ENCODE measurements at regions not wholly inside any gene's neighbourhood (a gene's known extent, or its start where the extent isn't known, plus 50 kb on each side); places are given as distances from the start of the nearest gene placed in this dataset.

DNA sequence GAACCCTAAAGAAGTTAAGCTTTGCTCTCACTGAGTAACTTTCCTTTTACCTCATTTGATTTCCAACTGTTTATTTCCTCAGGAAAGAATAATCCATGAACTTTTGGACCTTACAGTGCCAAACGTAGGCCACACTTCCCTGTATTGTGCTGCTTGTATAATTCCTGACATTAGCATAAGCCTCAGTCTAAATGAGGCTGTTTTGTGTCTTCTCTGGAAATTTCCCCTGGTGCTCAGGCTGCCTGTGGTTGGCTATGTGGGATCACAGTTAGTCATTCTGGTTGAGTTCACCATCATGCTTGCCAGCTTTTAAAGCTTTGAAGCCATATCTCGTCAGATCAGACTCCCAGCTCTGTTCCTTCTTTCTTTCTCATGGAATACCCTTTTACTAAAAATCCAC is 107.0 kb downstream of the FAM76B start:
- no peaks in the 10 kb centered on the region for H3K36me3 ChIP-seq
- no peak for DNase-seq
- H3K27ac ChIP-seq, result peak overlapping the region in 1 of 4 donors; percentile 13
- H3K4me3 ChIP-seq, result no peak overlapping the region
- no peaks in the 10 kb centered on the region for H3K9me3 ChIP-seq
- peaks cover 0 to 5% (median 0%) of the 10 kb centered on the region in 4 donors for H3K4me1 ChIP-seq
- H3K27me3 ChIP-seq, result no peaks in the 10 kb centered on the region
- TF ChIP-seq CTCF (IDR thresholded peaks at IDR 0.05) (no peak), POLR2A (IDR thresholded peaks at IDR 0.05) (no peak)

GRCh38 chr11:95680169-95680929 is 109.2 kb downstream of the FAM76B start:
- DNase-seq, result no peak
- Histone ChIP-seq H3K27ac (no peak overlapping the region), H3K27me3 (no peaks in the 10 kb centered on the region)

DNA sequence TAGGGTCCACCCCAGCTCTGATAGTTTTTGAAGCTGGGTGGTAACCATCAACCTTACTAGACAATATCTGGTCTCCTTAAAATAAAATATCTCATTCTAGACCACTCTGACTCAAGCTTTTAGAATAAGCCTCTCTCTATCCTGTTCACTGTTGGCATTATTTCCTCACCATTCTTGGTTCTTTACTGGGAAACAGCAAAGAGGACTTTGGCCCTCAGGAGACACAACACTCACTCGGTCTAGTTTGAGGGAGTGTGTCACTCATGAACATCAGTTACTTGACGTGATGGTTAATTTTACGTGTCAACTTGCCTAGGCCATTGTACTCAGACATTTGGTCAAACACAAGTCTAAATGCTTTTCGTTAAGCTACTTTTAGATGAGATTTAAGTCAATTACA is 110.6 kb downstream of the FAM76B start:
- no peak for TF ChIP-seq CTCF (IDR thresholded peaks at IDR 0.05)
- no peak for TF ChIP-seq POLR2A (IDR thresholded peaks at IDR 0.05)
- Histone ChIP-seq H3K9me3 (no peaks in the 10 kb centered on the region), H3K36me3 (no peaks in the 10 kb centered on the region), H3K4me1 (peaks cover 0 to 5% (median 0%) of the 10 kb centered on the region in 4 donors), H3K4me3 (no peak overlapping the region), H3K27me3 (no peaks in the 10 kb centered on the region), H3K27ac (no peak overlapping the region)
- no peak for DNase-seq

More at GRCh38 chr11:95680169-95680929, 109.2 kb downstream of the FAM76B start:
- no peak overlapping the region for H3K4me3 ChIP-seq
- no peaks in the 10 kb centered on the region for H3K9me3 ChIP-seq
- TF ChIP-seq CTCF (IDR thresholded peaks at IDR 0.05), result no peak
- H3K4me1 ChIP-seq, result peaks cover 0 to 5% (median 0%) of the 10 kb centered on the region in 4 donors
- no peaks in the 10 kb centered on the region for H3K36me3 ChIP-seq

DNA sequence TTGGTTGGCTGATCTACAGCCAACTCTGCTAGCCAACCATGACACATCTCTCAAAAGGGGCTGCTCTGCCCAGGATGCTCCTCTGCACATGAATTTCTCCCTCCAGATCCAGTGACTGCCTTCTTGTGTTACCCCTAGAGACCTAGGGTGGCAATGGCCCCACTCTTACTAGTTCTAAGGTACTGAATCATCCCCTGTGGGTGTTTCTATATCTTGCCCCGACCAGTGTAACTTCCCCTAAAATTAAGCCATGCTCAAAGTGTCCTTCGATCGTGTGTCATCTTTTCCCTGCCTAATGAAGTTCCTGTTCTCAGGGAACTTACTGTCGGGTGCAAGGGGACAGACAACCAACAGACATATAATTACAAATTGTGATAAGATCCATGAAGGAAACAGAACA is 113.3 kb downstream of the FAM76B start:
- Histone ChIP-seq H3K27ac (peak overlapping the region in 1 of 4 donors; percentile 5), H3K4me1 (peaks cover 0 to 5% (median 0%) of the 10 kb centered on the region in 4 donors), H3K4me3 (no peak overlapping the region), H3K9me3 (no peaks in the 10 kb centered on the region), H3K36me3 (no peaks in the 10 kb centered on the region), H3K27me3 (no peaks in the 10 kb centered on the region)
- no peak for TF ChIP-seq POLR2A (IDR thresholded peaks at IDR 0.05)
- TF ChIP-seq CTCF (IDR thresholded peaks at IDR 0.05), result no peak
- DNase-seq, result no peak

GRCh38 chr11:95675585-95675984 is 114.0 kb downstream of the FAM76B start:
- Histone ChIP-seq H3K4me1 (peaks cover 0 to 5% (median 0%) of the 10 kb centered on the region in 4 donors), H3K36me3 (no peaks in the 10 kb centered on the region), H3K27ac (no peak overlapping the region), H3K4me3 (no peak overlapping the region), H3K9me3 (no peaks in the 10 kb centered on the region), H3K27me3 (no peaks in the 10 kb centered on the region)
- TF ChIP-seq CTCF (IDR thresholded peaks at IDR 0.05) (no peak), POLR2A (IDR thresholded peaks at IDR 0.05) (no peak)
- DNase-seq, result no peak

All from Peyer's patch (tissue), 4 donors.